Smooth muscle cell of the brain vasculature (primary cell): ENCODE measurements at regions not wholly inside any gene's neighbourhood (a gene's known extent, or its start where the extent isn't known, plus 50 kb on each side); places are given as distances from the start of the nearest gene placed in this dataset.
A peak's percentile ranks its signal among the peaks of the same experiment; 100 is the strongest.
"Not testable (repeated sequence)": the region's sequence is repeated elsewhere in the genome, so short reads cannot be mapped to it uniquely, and the experiment has no call there.

Experiments used
- DNase-seq: peaks from one replicate; pipeline ENCODE4 v3.0.0-alpha.2; 2012; ENCODE audit warnings: low read depth, low spot score

DNA sequence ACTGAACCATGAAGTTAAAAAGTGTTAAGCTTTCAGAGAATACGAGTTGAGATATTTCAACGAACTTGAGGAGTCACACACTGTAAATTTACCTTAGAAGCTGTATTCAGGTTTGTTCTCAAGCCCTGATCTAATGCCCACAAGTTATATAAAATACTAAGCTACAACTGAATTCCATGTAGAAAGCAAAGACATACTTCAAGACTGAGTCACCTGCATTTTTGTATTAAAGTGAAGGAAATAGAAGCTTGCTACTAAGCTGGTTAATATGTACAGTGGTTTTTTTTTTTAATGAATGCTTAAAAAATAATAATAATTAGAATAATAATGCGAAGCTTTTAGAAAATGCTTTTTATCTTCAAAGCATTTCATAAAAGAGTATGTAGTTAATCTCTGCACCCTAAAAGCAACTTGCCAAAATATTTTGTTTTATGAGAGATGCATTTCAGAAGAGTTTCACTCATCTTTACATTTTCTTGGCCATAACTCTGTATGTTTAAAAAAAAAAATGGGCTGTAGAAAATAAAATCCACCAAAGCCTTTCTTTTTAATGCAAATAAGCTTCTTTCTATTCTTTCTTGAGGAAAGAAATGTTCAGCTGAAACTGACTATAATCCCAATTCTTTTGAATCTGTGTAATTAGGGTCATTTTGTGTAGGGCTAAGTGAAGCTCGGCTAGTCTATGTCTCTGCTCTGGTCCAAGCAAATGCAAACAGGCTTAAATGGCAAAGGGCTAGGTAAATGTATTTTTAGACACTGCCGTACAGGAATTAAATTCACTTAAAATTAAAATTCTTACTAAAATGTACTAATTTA is 1047.5 kb upstream of the FLRT2 start:
- no peak for DNase-seq

DNA sequence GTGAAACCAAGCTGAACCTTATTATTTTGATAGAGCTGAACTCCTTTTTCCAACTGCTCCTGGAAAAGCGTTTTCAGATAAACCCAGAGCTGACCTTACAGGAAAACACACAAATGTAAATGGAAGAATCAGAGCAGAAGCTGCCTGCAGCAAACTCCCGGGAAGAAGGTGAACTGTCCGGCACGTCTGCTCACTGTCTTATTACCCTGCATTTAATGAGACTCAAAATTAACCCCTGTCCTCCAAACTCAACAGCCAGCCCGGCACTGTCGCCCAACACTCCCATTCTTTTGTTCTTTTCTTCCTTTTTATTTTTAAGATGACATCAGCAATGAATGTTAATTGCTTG is 1046.9 kb upstream of the FLRT2 start:
- no peak for DNase-seq

DNA sequence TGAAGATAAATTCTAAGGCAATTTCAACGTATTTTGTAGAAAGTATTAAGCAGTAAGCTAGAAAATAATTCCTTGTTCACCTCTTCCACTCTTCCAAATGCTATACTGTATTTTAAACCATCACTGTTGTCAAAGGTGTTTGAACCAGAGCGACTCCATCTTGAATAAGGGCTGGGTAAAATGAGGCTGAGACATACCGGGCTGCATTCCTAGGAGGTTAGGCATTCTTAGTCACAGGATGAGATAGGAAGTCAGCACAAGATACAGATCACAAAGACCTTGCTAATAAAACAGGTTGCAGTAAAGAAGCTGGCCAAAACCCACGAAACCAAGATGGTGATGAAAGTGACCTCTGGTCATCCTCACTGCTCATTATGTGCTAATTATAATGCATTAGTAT is 1045.7 kb upstream of the FLRT2 start:
- not testable (repeated sequence) for DNase-seq

DNA sequence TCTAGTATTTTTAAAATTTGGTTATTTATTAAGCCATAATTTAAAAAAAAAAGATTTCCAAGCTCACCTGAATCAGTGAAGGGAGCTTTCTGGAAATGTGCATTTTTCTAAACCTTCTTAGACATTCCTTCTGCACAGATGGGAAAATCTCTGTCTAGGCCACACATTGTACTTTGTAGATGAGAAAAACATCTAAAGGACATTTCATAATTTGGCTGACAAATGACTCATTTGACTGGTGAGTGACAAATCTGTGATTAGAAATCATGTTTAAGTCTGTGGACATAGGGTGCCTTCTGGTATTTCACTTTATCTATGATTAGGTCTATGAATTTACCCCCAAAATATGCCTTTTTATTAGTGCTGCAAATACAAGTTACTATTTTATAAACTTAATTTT is 1044.9 kb upstream of the FLRT2 start:
- DNase-seq: no peak

DNA sequence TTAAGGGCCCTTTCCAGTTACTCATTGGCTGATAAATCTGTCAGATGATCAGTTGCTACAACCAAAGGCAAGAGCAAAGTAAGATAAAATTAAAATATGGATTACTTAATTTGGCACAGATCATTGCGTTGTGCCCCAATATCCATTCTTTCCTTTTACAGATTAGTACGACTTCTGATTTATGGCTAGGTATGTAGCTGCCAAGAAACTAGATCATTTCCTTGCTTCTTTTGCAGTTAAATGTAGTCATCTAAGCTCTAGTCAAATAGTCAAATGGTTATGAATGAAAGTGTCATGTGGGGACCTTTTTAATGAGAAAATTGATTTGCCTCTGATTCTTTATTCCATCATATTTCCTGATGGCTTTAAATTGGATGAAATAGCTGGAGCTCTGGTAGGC is 1039.9 kb upstream of the FLRT2 start:
- DNase-seq: no peak

DNA sequence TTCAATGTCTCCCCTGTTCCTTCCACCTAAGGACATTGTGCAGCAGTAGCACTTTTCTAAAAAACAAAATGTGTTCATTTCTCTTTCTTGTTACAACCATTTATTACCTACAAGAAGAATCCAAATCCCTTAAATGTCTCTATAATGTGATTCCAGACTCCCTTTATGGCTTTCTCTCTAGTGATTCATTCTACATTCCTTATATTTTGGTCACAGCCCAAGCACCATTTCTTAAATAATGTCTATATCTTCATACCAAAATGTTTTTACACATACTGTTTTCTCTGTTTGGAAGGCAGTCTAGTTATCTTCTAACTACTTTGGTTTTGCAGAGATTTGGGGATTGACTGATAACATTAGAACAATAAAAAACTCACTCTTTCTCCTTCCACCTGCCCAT is 1037.3 kb upstream of the FLRT2 start:
- no peak for DNase-seq

DNA sequence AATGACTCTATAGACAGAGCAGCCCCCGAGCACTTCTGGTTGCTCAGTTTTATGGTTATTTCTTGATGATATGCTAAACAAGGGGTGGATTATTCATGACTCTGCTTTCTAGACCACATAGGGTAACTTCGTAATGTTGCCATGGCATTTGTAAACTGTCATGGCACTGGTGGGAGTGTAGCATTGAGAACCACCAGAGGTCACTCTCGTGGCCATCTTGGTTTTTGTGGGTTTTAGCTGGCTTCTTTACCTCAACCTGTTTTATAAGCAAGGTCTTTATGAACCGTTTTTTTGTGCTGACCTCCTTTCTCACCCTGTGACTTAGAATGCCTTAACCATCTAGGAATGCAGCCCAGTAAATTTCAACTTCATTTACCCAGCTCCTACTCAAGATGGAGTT is 1036.2 kb upstream of the FLRT2 start:
- DNase-seq: no peak

DNA sequence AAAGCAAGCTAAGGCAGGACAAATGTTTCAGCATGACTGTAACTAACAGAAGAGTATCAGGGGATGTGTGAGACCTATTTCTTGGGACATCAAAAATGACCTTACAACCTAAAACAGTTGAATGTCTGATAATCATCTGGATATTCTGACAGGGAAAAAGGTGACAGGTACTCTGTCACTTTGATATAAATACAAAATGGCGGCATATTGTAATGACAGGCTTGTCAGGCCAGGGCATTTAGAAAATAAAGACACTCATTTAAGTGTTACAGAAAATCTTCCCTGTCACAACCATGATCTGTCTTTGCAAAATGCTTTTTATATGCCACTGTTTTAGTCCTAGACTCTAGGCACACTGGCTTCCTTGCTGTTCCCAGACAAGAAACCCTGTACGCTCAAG is 1033.3 kb upstream of the FLRT2 start:
- DNase-seq: no peak

DNA sequence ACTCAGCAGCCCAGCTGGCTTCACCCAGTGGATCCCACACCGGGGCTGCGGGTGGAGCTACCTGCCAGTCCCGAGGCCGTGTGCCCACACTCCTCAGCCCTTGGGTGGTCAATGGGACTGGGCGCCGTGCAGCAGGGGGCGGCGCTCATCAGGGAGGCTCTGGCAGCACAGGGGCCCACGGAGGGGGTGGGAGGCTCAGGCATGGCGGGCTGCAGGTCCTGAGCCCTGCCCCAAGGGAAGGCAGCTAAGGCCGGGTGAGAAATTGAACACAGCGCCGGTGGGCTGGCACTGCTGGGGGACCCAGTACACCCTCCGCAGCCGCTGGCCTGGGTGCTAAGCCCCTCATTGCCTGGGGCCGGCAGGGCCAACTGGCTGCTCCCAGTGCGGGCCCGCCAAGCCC is 1017.1 kb upstream of the FLRT2 start:
- DNase-seq: not testable (repeated sequence)

DNA sequence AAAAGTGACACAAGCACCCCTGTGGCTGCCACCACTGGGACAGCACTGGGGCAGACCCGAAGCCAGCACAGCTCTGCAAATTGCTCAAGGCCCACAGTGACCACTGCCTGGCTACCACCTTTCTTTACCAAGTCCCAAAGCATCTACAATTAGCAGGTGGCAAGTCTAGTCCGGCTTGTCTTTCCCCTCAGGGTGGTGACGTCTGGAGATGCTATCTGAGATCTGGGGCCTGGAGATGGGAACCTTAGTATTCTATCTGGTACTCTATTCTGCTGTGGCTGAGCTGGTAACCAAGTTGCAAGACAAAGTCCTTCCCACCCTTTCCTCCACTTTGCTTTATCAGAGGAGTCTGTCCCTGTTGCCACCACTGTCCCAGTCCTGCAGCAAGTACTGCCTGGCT is 1010.1 kb upstream of the FLRT2 start:
- DNase-seq: no peak

DNA sequence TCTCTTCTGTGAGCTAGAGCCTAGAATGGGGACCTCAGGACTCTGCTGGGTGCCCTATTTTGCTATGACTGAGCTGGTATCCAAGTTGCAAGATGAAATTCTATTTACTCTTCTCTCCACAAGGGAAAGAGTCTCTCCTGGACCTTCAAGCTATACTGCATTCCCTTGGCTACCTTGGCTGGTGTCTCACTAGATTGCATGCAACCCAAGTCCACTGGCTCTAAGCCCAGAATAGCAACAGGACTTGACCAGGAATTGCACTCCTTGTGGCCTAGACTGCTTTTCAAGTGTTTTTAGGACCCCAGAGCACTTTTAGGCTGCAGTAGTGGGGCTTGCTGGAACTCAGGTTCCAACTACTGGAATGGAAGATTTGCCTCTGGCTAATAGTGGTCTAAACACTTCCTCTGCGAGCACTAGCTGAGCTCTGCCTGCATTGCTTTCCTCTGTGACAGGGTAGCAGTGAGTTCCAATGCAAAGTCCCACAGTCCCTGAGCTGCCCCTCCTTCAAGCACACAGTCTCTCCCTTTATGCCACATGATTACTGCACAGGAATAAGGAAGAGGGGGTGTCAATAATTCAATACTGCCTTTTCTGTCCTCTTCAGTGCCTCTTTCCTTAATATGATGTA is 1009.1 kb upstream of the FLRT2 start:
- no peak for DNase-seq

DNA sequence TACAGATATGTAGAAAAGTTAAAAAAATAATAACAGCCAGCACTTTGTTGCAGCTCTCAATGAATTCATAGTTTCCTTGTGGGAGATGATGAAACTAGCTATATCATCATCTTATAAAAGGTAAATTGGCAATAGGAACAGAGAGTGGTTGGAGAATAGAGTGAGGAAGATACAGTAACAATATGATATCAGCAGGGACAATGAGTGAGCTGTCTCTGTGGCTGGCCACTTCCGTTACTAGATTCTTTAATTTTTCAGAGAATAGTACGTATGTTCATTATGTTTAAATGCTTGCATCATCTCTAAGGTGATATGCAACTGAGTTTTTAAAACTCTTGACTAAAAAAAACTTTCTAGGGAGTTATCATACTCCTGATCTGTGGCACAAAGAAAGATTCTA is 1006.2 kb upstream of the FLRT2 start:
- no peak for DNase-seq

DNA sequence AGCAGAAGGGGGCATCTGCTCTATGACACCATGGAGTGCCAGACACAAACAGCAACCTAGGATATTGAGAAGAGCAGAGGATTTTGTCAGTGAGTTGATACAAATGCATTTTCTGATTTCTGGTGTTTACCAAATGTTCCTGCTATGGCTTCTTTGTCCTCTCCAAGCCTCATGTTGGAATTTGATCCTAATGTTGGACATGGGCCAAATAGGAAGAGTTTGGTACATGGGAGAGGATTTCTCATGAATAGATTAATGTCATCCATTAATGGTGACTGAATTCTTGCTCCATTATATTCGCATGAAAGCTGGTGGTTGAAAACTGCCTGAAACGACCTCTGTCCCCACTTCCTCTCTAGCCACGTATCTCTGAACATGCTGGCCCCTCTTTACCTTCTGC is 1002.2 kb upstream of the FLRT2 start:
- DNase-seq: no peak

DNA sequence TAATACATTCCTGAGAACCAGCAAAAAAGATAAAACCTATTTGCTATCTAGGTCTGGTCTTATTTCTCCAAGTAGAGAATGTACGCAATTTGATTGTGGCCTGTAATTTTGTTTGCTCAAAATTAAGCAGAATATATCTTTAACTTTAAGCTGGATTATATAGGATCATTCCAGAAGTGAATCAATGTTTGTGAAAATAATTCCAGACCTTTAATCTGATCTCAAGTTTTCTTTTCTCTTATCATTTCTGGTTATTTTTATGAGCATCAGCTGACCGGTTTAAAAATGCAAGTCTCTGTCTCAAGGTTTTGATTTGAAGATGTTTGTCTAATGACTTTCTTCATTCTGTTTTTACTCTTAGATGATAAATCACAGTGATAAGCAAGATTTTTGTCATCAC is 997.9 kb upstream of the FLRT2 start:
- no peak for DNase-seq

DNA sequence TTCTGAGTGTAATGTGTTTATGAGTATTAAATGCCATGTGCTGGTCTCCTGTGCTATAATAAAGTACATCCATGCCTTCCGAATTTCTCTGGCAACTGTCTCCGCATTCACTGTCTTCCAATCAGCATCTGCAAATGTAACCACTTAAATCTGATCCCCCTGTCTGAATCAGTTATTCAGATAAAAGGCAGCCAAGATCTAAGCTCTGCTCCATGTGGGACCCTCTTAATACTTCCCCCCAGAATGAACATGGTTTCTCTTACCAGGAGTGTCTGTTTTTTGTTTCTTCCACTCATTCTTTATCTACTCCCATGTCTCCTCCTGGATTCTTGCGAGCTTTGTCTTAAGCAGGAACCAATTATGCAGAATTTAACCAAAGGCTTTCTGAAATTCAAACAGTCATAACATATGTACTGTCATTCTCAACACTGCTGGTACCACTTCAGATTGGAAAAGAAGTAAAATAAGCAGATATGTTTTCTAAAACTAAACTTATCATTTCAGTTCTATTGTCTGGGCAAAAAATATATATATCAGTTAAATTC is 996.7 kb upstream of the FLRT2 start:
- no peak for DNase-seq

DNA sequence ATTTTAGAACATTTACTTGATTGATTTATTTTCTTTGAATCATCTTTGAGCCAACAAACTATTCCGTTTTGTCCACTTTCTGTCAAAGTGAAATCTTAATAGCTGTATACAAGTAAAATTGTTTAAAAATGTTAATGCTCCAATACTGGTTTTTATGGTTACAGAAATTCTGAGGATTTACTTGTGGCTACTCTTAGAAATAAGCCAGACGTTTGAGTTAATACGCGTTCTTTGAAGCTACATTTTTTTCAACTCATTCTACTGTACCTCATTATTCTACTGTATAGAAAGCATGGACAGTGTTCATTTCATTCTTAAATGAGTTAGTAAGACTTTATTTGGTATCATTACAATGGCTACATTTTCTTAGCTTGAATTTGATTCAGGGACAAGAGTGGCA is 996.2 kb upstream of the FLRT2 start:
- no peak for DNase-seq

DNA sequence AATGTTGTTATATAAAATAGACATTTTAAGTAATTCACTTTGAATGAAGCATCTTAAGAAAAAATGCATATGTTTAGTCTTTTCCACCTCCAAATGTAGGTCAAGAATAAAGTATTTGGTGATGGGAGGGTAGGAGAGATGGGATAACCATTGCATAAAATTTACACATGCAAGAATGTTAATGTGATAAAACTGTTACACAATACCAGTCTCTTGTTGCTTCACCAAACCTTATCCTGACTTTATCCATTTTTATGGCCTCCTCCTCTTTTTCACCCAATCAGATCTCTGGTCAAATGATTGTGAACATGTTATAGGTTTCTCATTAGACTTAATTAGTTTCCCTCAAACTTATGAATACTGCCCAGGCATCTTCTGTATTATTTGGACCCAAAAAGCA is 994.5 kb upstream of the FLRT2 start:
- DNase-seq: no peak

DNA sequence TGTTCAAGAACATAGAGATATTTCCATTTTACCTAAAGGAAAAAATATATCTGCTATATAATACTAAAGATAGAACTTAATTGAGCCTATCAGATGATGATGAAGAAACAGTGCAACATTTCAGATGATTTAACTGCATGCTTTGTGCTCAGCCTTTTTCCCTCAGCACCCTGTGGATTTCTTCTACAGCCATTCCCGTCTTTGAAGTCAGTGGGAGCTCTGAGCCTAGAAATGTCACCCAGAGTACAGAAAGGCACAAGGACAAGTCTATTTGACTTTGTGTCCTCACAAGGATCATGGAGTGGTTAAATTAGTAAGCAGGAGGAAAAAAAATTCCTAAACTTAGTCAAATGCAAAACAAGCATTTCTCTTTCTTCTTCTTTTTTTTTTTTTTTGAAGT is 994.0 kb upstream of the FLRT2 start:
- peak; percentile 43 for DNase-seq

DNA sequence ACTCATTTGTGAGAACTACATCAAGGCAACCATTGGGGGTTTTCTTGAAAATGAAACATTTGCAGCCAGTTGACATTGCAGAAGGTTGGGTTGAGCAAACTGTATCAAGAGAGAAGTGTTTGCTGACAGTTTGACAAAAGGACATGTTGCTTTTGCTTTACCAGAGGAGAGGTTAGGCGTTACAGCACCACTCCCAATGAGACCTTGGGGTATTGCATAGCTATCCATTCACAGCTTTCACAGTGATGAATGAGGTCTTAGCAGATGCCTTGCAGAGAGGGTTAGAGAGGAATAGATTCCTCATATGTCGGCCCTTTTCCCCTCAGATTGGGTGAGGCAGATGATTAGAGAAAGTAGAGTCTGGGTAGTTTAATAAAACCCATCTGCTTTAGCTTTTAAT is 988.9 kb upstream of the FLRT2 start:
- DNase-seq: no peak

DNA sequence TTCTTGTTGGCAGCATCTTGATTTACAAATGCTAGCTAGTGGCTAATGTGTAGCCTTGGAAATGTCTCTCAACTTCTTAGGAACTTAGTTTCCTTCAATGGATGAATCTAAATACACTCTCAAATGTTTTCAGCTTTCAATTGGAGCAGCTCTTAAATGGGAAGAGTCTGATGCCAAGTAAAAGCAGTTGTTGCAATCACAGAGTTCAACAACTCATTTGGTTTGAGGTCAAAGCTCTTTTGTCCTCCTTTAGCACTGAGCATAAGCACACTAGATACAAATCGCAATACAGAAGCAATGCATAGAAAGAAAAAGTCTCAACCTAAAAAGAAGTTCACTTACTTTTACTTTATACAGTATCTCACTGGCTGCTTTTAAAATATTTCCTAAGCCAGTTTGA is 986.1 kb upstream of the FLRT2 start:
- no peak for DNase-seq

DNA sequence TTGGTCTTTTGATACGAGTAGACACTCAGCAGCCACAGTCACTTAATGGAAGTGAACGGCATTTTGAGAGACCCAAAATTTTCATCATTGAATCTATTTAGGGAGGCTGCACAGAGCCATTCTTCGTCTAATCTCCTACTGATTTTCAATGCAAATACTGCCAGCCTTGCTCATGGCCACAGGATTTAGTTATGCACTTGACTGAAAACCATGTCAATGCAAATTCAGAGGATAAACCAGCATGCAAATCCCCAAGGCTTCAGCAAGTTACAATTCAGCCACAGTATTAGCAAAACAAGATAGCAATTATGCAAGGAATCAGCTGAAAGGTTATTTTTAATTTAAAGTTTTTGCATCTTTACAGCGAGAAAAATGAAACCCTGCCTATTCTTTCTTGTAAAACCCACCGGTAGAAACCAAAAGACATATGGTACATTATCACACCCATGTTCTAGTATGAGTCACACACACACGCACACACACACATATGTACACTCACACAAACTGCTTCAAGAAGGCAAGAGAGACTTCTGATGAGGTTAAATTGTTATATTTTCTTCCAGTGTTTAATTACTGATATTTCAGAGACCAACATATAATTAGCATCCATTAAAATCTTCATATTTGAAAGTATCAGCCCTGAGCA is 985.3 kb upstream of the FLRT2 start:
- DNase-seq: no peak

DNA sequence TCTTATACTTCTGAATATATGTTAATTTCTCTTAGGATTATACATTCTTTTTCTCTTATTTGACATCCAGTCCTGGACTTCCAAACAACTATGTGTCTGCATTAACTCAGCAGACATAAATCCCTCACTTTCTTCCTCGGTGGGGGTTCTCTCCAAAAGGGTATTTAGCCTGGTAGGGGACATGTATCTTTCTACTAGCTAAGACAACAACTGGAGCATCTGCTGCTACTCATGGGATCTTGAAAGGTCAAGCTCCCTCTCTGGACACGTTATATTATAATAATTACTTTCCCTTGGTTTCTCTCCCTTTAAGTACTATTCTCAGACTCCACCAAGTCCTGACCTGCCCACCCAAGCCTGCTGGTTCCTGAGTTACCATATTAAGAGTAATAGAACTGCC is 983.7 kb upstream of the FLRT2 start:
- DNase-seq: peak; percentile 55

DNA sequence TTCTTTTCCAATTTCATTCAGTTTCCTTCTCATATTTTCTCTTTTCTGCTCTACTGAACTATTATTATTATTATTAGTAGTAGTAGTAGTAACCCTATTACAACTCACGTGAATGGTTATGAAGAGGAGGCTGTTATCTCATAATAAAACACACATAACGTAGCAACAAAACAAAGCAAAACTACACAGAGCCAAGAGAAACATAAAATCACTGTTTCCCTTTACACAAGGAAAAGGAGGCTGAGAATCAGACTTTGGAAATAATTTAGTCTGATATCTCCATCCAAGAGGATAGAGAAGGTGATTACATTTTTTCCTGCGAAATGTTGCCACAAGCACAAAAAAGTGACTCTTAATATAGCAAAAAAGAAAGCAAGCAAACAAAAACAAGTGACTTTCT is 975.8 kb upstream of the FLRT2 start:
- DNase-seq: no peak
